Non-pigmented ciliary epithelial cell (primary cell): ENCODE measurements at regions not wholly inside any gene's neighbourhood (a gene's known extent, or its start where the extent isn't known, plus 50 kb on each side); places are given as distances from the start of the nearest gene placed in this dataset.

Experiments
- DNase-seq: peaks from one replicate; pipeline ENCODE4 v3.0.0-alpha.2; 2010; ENCODE audit warnings: low read depth

DNA sequence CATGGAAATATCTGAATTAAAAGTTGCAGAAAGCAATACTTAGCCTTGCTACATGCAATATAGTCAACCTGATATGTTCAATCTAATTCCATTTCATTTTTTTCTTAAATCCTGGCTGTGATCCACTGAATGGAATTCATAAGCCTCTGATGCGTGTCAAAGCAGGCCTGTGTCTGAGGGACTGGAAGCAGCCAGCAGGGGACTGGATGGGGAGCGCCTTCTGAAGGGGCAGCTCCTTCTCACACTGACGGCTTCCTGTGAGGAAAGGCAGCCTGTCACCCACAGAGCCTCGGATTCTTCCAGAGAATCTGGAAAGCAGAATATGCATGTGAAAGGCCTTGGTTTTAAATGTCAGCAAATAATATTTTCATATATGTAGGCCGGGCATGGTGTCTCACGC is 73.5 kb downstream of the KCNF1 start:
- no peak for DNase-seq

DNA sequence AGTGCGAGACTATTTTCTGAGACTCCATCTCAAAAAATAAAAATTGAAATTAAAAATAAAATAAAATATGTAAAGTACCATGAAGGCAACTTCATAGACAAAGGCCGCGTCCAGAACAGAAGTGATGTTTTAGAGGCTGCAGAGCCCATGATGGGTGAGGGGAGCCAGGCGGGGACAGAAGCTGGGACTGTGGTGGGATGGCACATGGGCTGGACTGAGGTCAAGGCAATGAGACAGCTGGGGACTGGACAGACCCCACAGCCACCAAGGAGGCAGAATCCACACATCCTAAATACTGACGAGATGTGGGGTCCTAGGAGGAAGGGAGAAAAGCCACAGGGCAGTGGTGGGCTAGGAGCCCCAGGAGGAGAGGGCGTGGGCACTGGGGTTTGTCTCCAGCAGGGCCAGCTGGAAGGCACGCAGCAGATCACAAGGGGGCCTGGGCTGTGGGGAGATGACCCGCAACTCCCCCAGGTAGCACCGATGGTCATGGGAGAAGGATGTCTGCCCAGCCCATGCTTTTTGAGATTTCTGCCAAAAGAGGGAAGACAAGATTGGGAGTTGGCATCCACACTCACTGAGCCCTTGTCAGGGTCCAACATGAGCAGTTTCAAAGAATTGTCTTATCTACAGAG is 74.3 kb downstream of the KCNF1 start:
- DNase-seq: no peak

DNA sequence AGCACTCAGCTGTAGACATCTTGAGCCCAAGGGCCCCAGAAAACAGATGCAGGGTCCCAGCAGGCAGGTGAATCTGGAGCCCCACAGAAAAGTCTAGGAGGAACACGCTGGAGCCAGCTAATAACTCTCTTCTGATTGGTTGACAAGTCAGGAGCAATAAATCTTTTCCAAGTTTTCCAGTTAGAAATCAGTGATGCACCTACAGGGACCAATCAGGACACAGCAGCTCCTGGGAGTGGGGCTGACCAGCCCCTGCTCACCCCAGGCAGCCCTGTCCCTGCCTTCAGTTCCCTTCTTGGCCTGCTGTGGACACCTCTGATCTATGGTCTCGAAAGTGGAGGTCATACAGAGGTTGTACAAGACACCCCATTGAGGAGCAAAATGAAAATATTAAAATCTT is 75.7 kb downstream of the KCNF1 start:
- no peak for DNase-seq

DNA sequence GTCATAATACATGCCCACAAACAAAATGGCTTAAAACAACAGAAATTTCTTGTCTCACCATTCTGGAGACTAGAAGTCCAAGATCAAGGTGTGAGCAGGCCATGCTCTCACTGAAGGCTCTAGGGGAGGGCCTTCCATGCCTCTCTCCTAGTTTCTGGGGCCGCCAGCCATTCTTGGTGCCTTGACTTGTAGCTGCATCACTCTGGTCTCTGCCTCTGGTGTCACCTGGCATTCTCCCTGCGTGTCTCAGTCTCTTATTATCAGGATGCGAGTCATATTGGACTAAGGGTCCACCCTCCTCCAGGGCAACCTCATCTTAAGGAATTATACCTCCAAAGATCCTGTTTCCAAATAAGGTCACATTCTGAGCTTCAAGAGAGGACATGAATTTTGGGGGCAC is 76.1 kb downstream of the KCNF1 start:
- DNase-seq: no peak

DNA sequence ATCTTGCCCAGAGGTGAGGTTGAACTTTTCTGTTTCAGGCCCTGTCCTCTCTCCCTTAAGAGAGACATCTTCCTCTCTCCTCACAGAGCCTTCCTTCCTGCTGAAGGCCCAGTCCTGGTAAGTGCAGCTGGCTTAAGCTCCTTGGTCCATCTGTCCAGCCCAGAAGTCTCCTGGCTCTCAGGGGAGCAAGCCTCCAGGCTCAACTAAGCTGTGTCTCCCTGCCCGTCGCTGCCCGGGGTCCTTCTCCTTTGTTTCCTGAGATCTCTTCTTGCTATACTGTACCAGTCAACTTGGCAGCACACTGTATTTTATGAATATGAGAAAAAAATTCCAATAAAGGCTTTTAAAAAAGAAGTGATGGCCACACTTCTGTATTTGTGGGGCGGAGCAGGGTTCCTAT is 77.4 kb downstream of the KCNF1 start:
- DNase-seq: no peak

DNA sequence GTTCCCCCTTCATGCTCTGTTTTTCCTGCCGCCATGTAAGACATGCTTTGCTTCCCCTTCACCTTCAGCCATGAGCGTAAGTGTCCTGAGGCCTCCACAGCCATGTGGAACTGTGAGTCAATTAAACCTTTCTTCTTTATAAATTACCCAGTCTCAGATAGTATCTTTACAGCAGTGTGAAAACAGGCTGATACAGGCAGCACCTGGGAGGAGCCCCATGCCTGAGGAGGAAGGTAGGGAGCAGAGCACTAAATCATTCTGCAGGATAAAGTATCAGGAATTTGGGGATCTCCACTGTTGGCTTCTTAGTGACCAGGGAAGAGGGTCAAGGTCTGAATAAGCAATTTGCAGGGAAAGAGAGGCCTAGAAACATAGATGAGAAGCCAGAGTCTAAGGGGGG is 78.0 kb downstream of the KCNF1 start:
- DNase-seq: no peak

DNA sequence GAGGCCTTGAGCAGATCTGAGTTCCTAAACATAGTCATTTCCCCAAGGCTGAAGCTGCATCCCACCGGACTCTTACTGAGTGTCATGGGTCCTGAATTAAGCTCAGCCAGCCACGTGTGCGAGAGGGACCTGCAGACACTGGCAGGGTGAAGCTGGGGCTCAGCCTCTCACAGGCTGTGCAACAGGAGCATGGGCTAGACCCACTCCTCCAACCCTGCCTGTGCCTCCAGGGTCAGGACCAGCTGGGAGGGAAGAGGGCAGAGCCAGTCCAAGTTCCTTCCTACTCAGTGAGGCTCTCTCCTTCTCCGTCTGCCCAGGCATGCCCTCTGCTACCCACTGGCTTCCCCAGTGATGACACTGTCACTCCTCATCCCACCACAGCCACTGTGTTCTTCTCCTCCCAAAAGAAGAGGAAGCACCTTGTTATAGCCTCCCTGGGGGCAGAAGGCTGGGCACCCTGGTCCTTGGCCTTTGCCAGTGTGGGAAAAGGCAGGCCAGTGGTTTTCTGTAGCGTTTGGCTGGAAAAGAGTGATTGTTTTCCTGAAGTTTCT is 78.9 kb downstream of the KCNF1 start:
- DNase-seq: no peak

DNA sequence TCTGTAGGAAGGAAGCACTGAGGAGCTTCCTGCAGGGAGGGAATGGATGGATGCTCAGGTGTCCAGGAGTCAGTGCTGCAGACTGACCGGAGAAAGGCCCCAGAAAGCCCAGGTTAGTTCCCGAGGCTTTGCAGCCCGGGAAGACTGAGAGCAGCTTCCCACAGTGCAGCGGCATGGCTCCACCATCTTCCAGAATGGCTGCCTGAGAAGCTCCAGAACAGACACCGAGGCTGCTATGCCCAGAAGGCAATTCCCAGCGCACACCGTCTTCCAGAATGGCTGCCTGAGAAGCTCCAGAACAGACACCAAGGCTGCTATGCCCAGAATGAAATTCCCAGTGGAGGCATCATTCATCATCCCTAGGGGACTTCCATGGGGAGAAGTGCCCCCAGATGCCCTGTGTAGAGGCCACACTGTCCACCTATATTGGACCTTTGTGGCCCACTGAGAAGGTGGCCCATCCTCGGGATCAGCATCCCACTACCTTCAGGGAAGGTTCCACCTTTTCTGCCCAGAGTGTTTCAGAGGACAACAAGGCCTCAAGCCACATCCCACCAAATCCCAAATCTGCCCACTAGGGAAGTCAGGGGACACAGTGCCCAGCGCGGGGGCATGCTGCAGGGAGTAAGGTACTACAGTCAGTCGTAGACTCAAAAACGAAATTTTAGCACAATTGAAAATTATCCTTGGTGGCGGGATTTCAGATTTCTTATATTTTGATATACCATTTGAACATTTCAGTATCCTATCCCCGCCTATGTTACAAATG is 80.5 kb downstream of the KCNF1 start:
- DNase-seq: no peak

DNA sequence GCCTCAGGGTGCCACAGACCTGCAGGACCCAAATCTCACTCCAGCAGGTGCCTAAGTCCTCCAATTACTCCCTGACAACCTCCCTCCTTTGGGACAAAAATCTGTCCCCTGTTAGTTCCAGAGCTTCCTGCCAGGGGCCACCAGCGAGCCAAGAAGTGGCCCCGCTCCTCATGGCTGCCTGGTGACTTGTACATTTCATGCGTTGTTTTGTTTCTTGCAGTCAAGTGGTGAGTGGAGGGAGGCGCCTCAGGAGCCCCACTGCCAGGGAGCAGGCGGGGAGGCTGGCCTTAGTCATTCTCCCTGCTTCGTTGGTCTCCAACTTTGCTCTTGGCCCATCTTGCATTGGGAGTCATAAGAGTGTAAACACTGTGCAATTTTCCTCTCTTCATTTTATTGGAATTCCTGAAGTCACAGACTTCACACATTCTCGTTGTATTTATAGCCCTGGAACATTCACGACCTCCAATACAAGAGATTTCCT is 81.3 kb downstream of the KCNF1 start:
- no peak for DNase-seq

DNA sequence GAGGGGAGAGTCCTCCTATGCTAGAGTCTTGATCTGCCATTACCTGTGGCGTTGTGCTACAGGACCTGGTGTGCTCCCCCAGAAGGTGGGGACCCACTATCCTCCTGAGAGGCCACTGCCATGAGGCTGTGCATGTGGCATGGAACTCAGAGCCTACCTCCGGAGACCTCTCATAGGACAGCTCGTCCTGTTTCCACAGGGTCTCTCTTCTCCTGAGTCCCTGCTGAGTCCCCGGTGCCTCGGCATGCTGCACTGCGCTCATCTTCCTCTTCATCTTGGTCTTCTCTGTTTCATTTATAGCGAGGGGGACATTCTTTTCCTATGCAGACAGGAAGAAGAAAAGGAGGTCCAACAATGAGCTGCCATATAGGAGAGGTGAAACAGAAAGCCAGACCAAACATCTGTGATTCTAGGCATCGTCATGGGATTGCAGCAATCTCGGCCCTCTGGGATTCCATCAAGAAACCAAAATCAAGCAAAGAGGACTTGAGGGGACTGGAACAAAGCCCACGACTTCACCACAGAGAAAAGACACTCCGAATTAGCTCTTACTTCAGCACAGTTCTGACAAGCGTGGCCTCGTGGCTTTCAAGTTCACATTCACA is 83.7 kb downstream of the KCNF1 start:
- DNase-seq: no peak

DNA sequence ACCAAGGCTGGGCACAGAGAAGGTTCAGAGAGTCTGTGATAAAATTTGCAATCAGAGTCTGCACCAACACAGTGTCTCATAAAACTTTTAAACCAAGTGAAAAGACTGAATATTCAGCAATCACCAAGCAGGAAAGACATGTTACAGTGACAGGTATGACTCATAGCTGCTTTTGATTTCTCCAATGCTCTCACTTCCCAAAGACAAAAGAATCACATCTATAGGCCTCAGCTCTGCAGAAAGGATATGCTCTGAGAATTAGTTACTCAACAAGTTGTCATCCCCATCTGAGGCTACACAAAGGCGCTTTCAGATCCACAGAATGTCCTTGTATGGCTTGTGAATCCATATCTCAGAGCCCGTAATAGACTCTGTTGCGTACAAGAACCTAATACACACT is 92.5 kb downstream of the KCNF1 start:
- DNase-seq: peak; percentile 6

DNA sequence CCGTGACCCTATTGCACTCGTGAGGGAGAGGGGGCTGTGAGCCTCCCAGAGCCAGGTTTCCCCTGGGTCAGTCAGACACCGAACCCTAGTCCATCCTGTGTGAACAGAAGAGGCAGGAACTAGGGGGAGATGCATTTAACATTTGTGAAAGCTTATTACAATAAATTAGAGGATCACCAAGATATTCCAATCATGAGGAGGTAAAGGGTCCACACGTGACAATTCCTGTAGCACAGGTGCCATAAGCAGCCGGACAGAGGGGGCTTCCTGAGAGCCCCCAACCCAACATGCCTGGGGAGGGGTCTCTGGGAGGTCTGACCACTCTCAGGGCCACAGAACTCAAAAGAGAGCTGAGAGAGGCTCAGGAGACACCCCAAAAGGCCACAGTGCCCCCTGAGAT is 93.3 kb downstream of the KCNF1 start:
- DNase-seq: no peak

DNA sequence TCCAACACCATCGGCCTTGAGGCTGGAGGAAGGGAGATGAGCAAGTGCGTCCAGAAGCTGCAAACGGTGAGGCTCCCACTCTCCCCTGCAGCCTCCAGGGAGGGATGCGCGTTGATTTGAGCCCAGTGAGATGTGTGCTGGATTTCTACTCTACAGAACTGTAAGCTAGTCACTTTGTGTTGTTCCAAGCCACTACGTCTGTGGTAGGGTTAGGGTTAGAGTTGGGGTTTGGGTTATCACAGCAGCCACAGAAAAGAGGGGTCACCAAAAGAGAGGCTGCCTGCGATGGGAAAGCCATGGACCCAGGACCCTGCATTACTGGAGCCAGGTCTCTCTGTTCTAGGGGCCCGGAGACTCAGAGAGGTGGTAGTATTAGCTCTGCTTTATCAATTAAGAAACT is 94.5 kb downstream of the KCNF1 start:
- no peak for DNase-seq

DNA sequence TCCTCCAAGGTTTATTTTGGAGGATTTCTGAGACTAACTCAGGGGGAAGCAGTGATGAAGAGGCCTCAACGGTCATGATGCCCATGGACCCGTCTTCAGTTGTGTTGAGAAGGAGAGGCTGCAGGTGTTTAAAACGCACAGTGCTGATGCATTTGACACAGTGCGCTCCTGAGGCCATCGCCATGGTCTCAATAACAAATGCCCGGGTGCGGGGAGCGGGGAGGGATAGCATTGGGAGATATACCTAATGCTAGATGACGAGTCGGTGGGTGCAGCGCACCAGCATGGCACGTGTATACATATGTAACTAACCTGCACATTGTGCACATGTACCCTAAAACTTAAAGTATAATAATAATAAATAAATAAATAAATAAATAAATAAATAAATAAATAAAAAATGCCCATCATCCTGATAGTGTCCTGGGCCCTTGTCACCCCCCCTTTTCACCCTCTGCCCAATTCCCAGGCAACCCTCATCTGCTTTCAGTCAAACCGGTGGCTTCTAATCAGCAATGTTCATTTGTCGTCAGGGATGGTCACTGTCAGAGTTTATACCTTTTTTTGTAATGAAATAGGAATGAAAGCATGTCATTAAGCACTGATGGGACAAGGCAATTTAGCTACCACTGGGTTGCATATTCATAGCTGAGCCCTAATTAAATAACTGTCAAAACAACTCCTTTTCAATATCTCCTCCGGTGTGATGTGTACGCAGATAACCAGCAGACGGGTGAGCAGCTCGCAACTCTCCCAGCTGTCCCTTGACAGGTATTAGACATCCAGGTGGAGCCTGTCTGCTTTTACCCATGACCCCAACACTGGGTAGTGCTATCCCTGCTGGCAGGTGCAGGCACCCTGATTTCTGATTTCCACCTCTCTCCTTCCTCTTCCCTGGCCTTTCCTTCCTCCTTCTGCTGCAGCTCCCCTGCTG is 95.9 kb downstream of the KCNF1 start:
- DNase-seq: no peak

DNA sequence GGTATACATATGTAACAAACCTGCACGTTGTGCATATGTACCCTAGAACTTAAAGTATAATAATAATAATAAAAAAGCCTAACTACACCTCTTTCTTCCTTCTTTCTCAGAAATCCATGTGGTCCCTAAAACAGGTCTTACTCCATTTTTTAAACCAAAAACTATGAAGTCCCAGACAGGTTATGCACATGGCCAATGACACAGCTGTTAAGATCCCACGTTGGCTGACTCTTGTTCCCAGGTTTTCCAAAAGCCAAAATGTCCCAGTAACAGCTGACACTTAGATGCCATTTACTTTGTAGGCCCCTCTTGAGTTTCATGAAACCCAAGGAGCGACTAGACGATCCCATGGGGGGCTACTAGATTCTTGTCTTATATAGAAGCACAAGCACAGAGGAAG is 97.0 kb downstream of the KCNF1 start:
- no peak for DNase-seq

DNA sequence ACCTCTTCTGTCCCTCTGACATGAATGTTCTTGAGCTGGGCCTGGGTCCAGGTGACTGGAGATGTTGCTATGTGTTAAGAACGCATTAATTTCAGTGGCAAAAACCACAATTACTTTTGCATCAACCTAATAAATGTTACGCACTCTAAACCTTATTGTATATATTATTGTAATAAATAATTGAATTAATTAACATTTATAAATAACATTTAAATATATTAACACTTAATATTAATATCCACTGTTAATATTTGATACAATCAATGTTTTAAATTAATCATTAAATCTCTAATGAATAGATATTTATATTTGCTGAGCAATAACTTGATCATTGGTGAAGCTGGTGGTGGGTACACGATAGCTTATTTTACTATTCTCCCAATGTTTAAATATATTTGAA is 97.4 kb downstream of the KCNF1 start:
- DNase-seq: no peak

DNA sequence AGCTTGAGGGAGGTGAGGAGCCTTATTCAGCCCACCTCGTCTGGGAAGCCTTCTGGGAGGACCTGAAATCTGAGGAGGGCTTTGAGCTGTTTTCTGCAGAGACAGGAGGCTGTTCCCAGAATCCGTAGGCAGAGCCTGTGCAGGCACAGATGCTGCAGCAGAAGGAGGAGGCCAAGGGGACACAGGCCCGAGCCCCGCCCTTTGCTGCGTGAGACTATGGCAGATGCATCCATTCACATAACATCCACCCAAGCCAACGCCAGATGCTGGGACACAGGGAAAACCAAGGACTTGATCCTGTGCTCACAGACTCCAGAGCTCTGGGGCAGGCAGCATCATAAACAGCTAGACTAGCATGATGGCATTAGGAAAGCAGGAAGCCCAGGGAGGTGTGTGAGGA is 98.2 kb downstream of the KCNF1 start:
- no peak for DNase-seq

DNA sequence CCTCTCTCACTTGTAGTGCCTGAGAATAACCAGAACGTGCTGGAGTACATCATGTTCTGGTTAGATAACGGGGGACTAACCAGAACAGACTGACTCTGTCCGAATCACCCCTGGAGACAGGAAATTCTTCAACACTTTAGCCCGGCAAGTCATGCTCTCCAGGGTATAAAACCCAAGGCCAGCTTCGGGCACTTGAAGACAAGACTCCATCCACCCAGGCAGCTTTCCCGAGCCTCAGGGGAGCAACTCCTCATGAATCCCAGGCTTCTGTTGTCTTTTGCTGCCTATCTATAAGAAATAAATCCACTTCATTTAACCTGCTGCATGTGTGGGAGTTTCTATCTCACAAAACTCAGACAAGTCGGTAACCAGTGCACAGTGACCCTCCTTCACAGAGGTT is 99.6 kb downstream of the KCNF1 start:
- no peak for DNase-seq

DNA sequence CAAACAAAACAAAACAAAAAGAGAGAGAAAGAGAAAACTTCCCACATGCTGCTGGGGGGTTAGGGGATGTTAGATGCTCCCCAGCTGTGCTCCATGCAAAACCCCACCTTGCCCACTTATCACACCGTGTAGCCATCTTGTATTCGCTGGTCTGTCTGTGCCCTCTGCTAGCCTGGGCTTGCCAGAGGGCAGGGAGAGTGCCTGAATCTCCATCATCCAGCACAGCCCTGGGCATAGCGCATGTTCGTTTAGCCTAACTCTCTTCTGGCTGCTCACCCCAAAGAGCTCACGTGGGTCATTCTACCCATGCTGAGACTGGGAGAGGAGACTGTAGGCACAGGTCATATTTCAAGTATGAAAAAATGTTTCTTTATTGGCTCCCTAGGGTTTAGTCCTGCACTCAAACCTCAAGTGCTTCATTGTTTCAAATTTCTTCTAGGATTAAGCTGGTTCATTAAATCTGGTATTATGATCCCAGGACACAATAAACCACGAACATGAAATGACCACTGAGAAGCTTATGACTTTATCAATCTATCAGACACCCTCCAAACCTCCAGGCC is 100.5 kb downstream of the KCNF1 start:
- no peak for DNase-seq

DNA sequence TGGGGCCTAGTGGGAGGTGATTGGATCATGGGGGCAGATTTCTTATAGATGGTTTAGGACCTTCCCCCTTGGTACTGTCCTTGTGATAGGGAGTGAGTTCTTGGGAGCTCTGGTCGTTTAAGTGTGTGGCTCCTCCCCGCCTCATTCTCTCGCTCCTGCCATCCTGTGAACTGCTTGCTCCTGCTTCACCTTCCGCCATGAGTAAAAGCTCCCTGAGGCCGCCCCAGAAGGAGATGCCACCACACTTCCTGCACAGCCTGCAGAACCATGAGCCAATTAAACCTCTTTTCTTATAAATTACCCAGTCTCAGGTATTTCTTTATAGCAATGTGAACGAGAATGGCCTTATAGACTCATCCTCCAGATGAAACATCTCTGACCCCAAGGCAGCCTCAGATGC is 101.5 kb downstream of the KCNF1 start:
- DNase-seq: no peak

DNA sequence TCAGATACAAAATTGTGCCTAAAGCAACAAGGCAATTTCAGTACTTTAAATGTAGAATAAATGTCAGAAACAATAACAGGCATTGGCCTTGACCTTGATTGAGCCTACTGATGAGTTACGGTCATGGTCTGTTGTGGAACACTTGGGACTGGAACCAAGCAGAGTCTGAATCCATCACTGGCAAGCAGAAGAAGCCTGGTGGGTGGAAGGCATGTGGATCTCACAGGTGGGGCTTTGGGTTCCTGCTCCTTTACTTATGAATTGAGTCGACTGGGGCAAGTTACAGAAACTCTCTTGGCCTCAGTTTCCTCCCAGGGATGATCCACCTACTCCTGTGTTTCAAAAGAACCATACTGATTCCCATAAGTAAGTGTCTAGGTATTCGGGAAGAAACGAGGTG is 102.3 kb downstream of the KCNF1 start:
- no peak for DNase-seq
